T-helper 1 cell (primary cell): ENCODE measurements at regions not wholly inside any gene's neighbourhood (a gene's known extent, or its start where the extent isn't known, plus 50 kb on each side); places are given as distances from the start of the nearest gene placed in this dataset.

Experiments used
- DNase-seq, 5 donors: peaks; one replicate each; pipeline ENCODE4 v3.0.0-alpha.2; 2012 to 2020

DNA sequence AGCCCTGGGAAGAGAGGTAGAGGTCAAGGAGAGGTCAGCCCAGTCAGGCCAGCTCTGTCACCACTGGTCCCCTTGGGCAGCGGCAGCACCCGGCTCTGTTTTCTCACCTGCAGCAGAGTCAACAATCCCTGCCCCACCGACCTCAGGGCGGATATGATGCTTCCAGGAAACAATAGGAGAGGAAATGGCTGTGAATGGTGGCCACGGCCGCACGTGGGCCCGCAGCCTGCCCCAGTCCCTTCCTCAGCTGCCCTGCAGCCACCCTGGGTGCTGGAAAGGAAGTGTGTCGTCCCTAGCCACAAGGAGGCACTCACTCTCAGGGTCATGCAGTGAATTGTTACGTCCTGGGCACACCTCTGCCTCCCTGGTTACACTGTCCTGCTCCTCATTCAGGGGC, 92.5 kb upstream of the ENPP6 start:
- peak in 4 of 5 donors; percentile 10 to 88 (median 16) for DNase-seq

DNA sequence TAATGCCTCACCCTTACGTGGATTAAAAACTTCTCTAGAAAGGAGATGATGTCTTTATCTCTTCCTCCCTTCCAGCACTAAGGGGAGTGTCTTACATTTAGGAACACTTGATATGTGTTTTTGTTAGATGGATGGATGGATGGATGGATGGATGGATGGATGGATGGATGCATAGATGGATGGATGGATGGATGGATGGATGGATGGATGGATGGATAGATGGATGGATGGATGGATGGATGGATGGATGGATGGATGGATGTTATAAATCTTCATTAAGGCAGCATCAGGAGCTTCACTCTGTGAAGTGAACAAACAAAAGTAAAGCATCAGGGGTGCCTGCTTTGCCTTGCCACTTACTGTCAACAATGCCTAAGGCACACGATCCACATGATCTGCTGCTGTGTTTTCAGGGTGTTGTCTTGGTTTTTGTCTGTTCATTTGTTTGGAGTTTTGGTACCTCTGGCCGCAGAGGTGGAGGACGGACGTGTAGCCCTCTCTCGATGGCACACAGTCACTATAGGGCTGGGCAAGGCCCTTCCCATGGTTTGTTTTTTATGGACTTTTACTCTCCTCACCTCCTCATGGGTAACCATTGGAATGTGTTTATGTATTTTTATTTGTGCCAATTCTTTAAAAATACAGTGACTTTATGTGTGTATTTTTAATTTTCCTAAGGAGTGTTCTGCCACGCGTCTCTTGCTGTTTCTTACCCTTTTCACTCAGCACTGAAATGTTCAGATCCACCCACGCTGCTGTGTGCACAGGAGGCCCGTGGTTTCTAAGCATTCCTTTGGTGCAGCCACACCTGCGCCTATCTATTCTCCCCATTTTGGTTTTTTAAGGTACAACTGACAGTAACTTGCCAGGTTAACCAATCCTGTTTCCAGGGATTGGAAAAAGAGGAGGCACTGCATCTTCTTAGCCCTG, 91.8 kb upstream of the ENPP6 start:
- no peak for DNase-seq

DNA sequence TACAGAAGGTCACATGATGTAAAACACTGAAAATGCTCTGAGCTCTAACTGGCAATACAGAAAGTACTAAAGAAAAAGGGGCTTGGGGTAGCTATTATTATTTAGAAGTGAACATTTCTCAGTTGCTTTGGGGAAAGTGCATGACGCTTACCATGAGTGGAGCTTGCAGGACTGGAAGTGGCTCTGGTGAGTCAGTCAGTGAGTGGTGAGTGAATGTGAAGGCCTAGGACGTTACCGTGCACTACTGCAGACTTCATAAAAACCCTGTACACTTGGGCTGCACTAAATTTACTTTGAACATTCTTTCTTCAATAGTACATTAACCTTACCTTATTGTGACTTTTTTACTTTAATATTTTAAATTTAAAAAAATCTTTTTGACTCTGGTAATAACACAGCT, 89.3 kb upstream of the ENPP6 start:
- DNase-seq = peak in 1 of 5 donors; percentile 53

DNA sequence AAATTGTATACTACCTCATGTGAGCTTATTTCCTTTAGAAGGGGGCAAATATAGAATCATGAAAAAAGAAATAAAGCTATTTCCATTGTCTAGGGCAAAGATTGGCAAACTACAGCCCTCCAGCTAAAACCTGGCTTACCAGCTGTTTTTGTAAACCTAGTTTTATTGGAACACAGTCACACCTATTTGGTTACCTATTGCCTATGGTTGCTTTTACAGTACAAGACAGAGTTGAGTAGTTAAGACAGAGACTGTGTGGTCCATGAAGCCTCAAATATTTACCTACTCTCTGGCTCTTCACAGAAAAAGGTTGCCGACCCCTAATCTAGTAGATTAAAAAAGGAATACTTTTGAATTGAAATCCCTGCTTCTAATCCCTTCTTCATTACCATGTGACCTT, 88.8 kb upstream of the ENPP6 start:
- DNase-seq = no peak

DNA sequence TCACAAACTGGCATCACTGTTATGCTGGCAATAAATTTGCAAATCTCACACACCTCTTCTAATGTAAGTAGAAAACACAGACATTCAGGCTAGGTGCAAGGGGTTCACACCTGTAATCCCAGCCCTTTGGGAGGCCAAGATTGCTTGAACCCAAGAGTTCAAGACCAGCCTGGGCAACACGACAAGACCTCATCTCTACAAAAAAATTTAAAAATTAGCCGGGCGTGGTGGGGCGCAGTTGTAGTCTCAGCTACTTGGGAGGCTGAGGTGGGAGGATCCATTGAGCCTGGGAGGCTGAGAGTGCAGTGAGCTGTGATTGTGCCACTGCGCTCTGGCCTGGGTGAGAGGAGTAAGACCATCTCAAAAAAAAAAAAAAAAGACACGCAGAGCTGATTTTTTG, 83.1 kb upstream of the ENPP6 start:
- no peak for DNase-seq

DNA sequence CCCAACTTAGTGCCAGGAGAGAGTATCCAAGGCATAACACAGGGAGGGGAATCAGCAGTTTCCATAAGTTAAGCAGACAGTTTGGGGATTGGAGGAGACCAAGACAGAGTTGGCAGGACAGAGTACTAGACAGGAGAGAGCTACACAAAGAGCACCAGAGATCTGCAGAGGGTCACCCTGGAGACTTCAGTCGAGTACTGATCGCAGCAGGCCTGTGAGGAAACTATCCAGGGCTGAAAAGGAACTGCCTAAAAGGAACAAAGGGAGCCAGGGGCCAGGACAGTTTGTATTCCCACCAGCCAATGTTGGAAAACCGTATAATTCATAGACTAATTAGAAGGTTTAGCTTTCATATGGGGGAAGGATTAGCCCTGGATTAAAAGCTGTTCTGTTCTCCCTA, 80.6 kb upstream of the ENPP6 start:
- DNase-seq = no peak

DNA sequence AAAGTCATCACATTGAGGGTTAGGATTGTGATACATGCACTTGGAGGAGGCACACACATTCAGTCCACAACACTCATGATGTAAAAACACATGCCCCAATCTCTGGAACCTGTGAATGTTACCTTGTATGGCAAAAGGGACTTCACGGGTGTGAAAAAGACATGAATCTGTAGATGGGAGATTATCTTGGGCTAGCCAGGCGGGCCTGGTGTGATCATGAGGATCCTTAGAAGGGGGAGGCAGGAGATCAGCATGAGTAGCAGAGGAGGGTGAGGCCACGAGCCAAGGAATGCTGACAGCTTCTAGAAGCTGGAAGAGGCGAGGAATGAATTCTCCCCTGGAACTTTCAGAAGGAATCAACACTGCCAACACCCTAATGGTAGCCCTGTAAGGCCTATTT, 77.5 kb upstream of the ENPP6 start:
- DNase-seq = no peak

DNA sequence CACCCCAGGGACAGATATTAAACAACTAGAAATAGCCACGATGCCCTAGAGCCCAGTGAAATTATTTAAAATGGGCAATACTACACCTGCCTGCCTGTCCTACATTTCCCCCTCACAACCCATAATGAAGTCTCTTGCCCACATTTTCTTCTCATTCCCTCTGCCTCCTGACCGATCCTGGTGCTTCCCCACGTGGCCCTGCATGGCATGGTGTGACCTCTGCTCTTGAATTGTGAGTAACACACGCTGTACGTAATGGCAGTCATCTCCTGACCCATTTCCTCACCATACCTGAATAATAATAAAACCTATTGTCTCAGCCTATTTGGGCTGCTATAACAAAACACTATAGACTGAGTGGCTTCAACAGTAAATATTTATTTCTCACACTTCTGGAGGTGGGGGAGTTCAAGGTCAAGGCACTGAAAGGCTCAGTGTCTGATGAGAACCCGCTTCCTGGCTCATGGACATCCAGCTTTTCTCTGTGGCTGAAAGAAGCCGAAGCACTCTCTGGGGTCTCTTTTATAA, 77.0 kb upstream of the ENPP6 start:
- no peak for DNase-seq

DNA sequence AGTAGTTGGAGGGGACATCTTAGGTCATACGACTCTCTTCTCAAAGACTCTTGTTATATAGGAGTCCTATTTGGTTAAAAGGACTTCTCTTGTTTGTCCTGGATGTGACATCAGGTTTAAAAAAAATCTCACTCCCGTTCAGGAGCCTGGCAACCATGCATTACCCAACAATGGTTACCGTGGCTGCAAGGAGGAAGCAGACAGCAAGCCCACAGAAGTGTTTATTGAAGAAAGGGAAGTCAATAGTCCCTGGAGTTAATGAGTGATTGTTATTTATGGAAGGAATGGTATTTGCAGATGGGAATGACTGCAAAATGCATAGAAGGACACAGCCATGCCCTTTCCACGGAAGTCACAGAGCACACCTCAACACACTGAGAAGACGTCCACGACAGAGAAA, 75.9 kb upstream of the ENPP6 start:
- DNase-seq = no peak

DNA sequence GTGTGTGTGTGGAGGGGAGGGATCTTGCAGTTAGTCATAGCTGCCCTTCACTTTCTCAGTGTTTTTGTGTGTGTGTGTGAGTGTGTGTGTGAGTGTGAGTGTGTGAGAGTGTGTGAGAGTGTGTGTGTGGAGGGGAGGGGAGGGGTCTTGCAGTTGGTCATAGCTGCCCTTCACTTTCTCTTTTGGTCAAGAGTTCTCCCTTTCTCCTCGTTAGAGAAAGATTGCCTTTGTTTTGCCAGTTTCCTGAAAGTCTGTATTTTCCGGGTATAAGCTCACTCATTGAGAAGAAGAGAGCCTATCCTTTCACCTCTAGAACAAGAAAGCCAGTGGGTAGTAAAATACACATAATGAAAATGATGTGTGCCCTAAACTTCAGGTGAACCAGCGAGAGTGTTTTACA, 75.2 kb upstream of the ENPP6 start:
- no peak for DNase-seq

DNA sequence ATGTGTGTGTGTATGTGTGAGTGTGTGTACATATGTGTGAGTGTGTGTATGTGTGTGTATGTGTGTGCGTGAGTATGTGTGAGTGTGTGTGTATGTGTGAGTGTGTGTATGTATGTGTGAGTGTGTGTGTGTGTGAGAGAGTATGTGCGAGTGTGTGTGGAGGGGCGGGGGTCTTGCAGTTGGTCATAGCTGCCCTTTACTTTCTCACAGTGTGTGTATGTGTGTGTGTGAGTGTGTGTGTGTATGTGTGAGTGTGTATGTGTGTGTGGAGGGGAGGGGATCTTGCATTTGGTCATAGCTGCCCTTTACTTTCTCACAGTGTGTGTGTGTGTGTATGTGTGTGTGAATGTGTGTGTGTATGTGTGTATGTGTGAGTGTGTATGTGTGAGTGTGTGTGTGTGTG, 74.8 kb upstream of the ENPP6 start:
- no peak for DNase-seq

DNA sequence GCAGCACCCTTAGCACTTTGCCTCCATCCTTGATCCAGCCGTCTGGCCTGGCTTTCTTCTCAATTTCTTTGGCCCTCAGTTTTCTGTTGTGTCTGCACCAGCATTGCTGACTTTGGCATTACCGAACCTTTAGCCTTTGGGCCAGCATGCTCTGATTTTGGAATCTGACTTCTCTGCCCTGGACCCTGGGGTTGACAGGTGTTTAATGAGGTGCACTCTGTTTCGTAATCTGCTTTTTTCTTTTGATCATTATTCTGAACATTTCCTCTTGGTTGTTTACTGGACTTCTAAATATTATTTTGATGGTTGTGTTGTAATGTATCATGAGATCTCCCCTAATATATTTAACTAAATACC, 71.5 kb upstream of the ENPP6 start:
- no peak for DNase-seq

DNA sequence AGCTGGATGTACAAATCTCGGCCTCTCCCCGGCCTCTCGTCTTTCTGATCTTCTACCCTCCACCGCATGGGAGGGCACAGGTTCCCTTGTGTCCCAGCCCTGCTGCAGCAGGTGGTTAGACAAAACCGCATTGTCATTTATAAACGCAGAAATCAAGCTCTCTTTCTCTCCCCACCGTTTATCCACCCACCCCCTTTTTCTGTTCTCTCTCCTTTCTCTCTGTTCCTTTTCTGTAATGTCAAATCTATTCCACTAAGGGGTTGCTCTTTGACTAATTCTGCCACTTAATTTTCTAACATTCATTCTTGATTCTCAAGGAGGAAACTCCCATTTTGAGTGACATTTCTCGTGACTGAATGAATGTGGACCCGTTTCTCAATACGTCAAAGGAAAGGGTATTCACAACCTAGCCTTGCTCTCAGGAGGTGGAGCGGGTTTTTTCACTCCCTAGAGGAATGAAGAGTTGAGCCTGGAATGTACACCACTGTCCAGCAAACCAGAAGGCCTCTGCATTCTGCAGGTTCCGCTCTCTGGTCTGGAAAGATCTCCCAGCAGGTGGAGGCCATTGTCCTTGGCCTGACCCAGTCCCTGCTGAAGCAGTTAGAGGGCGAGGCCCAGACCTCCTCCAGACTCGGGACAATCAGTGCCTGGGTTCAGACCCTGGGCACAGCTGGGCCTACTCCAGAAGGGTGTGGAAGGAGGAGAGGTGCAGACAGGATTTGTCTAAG, 70.9 kb upstream of the ENPP6 start:
- DNase-seq = peak in 1 of 5 donors; percentile 72

DNA sequence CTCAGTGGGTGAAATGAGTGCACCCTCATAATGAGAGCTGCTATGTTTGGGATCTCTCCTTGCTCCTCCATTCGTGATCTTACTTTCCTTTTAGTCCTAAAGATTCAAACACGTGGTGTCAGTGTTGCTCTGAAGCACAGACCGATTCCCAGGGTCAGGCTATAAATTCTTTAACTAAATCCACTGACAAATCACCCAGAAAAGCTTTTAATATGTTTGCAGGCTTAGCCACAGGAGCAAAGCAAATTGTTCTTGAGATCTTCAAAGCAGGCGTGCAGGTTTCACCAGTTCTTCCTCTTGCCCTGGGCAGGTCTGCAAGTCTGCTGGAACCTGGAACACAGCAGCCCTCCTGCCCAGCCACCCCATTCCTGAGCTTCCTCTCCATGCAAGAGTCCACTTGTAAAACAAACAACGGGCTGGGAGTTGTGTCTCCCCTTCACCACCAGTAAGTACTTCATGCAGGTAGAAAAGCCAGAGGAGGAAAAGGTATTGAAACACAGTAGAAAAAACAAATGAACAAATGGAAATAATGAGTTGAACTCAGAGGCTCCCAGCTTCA, 70.1 kb upstream of the ENPP6 start:
- no peak for DNase-seq

DNA sequence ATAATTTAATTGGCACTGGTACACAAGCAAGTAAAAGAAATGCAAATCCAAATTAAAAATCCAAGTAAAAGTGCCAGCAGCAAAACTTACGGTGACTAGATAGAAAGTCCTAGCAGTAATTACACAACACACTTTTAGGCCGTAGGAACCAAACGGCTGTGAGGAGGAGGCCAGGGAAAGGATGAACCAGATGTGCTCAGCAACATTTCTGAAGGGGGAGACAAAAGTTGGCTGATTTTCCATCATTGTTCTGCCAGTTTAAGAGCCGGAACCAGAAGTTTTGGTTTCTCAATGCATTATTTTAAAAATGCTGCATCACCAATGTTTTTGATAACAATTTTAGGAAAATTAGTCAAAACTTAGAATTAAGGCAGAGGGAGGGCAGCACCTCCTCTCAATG, 68.7 kb upstream of the ENPP6 start:
- no peak for DNase-seq

DNA sequence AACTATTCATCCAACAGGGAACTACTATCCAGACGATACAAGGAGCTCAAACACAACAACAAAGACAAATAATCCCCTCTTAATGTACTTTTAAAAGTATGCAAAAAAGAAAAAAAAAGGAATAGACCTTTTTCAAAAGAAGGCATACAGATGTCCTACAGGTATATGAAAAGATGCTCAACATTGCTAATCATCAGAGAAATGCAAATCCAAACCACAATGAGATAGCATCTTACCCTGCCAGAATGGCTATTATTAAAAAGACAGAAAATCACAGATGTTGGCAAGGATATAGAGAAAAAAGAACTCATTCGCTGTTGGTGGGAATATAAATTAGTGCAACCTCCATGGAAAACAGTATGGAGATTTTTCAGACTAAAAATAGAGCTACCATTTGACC, 67.1 kb upstream of the ENPP6 start:
- no peak for DNase-seq

DNA sequence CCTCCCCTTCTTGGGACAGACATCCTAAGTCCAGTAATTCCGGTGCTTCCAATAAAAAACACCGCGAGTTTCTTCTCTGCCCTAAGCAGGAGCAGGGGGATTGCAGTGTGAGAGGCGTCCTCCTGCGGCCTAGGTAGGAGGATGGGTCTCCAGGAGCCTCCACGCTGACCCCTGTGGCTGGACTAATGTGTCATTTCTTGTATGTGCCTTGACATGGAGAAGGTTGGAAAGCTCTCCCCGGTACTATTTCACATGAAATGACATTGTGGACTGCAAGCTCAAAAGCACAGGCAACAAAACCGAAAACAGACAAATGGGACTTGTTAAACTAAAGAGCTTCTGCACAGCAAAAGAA, 66.6 kb upstream of the ENPP6 start:
- DNase-seq = no peak

DNA sequence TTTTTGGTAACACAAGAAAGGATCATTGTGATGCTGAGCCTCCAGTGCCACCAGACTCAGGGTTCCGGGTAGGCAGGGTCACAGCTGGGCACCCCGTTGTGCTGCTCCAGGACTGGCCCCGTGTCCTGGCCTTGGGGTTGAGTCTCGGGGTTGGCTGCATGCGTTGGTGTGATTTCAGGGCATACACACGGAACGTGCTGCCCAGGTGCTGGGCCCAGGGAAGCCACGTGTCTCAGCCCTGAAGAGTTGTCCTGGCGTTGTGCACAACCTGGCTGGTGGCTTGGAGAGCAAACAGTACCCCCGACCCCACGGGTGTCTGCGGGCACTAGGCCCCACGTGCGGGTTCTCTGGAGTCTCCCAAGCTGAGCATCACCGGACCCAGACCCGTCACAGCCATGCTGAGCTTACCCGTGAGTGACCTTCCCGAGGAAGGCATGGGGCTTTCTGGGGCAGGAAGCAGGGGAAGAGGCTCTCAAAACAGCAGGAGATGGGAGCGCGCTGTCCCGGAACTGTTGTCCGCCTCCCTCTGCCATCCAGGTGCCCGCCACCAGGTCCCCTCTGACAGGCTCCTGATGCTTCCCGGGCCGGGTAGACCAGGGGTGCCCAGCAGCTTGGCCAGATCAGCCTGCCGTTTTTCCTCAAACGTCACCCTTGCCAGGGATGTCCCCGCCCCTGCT, 66.1 kb upstream of the ENPP6 start:
- DNase-seq = no peak

DNA sequence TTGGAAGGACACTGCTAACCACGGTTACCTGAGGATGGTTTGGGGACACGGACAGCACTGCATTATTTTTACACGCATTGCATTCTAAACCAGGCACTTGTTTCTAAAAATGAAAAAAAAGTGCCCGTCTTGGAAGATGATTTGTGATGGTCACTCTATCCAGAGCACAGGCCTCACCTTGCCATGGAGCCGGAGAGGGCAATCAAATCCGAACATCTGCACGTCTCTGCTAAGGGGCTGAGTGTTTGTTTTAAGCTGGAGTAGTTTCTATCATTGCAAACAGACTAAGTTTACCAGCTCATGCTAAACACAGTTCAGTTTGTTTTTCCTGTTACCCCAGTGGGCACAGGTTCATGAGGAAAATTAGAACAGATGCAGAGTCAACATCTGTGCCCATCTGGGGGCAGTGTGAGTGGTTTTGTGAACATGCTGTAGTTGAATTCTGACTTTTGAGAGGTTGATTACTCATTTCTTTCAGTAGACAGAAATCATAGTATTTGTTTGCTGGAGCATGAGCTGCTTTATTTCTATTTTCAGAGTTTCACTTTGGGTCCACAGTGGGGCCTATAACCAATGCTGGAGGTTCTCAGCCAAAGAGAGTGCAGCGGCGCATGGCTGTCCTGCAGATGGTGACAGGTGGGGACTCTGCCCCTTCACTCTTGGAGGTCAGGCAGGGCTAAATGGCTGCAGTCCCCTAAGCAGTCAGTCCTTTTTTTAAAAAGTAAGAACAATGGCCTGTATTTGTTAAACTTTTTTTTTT, 65.4 kb upstream of the ENPP6 start:
- peak in 1 of 5 donors; percentile 82 for DNase-seq

DNA sequence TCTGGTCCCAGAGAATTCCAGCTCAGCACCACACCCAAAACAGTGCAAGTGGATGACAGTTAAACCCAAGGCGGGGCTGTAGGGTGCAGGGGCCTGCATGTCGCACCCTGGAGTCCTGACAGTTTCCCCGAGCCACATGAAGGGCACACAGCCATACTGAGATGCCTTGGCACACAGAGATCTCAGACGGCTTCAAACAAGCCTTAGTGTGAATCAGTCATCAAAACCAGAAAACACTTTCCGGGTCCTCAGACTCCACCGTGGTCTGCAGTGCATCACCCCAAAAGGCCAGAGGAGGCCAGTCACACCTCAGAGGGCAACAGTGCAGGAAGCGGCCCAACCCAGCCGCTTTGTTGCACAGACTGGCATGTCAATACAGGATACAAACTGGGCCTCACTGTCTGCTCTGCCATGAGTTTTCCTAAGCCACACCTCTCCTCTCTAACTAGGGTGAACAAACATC, 64.6 kb upstream of the ENPP6 start:
- DNase-seq = peak in 3 of 5 donors; percentile 13 to 87 (median 34)

DNA sequence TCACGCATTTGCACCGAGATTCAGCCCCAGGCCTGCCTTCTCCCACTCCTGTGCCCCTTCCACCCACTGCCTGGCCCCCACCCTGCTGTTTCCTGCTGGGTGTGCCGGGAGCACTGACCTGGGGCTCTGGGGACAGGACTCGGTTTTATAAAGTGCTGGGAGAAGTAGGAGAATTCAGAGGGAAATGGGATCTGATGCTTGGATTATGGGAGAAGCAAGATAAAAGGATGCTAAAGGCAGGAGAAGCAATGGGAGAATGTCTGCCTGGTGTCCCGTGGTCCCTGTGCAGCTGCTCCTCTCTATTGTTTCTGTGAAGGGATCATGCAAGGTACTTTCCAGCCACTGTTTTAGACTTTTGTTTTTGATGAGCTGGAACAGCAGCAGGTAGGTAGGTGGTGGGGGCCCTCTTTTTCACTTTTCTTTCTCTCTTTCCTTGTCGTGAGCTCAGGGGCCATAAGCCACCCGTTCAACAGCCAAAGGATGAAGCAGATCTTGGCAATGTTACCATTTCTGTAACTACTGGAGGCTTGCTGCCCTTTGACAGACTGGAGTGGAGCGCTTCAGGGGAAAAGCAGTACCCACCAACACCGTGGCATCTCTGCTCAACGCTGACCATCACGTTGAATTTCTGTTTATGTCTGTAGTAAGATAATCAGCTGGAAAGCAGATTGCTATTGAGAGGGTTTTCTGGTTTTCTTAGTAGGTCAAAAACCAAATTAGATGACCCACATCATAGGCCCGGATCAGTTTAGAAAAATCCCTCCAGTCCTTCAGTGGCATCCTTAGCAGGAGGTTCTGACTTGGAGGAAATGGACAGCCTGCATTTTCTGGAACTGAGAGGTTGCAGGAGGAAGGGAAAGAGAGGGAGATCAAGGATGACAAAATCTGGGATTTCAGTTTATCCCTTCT, 63.8 kb upstream of the ENPP6 start:
- peak in 1 of 5 donors; percentile 65 for DNase-seq
